ENCODE measurements at regions not wholly inside any gene's neighbourhood (a gene's known extent, or its start where the extent isn't known, plus 50 kb on each side); places are given as distances from the start of the nearest gene placed in this dataset.

DNA sequence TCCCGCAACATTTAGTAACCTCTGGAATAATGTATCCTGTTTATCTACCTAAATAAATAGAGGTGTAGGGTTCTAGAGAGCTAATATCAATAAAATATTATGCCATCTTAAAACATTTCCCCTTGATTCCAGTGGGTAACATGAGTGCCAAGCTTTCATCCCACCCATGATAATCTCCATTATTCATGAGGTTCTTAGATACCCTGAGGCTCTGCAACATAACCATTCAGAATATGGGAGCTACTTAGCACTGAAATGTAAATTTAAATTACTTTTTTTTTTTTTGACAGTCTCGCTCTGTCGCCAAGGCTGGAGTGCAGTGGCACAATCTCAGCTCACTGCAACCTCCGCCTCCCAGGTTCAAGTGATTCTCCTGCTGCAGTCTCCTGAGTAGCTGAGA, 832.7 kb downstream of the BRINP3 start:
- TF ChIP-seq, protein P1, sequence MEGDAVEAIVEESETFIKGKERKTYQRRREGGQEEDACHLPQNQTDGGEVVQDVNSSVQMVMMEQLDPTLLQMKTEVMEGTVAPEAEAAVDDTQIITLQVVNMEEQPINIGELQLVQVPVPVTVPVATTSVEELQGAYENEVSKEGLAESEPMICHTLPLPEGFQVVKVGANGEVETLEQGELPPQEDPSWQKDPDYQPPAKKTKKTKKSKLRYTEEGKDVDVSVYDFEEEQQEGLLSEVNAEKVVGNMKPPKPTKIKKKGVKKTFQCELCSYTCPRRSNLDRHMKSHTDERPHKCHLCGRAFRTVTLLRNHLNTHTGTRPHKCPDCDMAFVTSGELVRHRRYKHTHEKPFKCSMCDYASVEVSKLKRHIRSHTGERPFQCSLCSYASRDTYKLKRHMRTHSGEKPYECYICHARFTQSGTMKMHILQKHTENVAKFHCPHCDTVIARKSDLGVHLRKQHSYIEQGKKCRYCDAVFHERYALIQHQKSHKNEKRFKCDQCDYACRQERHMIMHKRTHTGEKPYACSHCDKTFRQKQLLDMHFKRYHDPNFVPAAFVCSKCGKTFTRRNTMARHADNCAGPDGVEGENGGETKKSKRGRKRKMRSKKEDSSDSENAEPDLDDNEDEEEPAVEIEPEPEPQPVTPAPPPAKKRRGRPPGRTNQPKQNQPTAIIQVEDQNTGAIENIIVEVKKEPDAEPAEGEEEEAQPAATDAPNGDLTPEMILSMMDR (IDR thresholded peaks at IDR 0.05; ENCODE audit: insufficient read depth, low read length, missing control alignments) = no peak
- DNase-seq (ENCODE audit: low read depth, low spot score) = no peak
- ChIA-PET POLR2A (no interaction called here), CTCF (no interaction called here)
- H3K4me3 ChIP-seq (ENCODE audit: low read depth, low read length) = no peak overlapping the region

DNA sequence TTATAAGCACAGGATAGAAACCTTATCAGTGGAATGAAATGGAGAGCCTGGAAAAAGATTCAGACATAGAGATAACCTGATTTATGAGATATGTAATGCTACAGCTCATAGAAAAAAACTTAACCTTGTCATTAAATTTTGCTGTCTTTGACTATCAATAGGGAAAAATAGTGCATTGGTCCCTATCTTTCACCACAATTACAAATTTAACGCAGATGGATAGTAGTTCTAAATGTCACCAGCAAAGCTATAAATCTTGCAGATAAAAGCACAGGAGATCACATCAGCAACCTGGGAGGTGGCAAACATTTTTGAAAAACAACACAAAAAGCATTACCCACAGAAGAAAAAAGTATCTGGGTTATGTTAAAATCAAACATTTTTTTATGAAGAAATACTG, 831.6 kb downstream of the BRINP3 start:
- no peak for DNase-seq (ENCODE audit: low read depth, low spot score)
- no peak overlapping the region for H3K4me3 ChIP-seq (ENCODE audit: low read depth, low read length)
- TF ChIP-seq, protein P1 (IDR thresholded peaks at IDR 0.05; ENCODE audit: insufficient read depth, low read length, missing control alignments) = no peak
- CTCF ChIA-PET = no interaction called here
- POLR2A ChIA-PET = no interaction called here

DNA sequence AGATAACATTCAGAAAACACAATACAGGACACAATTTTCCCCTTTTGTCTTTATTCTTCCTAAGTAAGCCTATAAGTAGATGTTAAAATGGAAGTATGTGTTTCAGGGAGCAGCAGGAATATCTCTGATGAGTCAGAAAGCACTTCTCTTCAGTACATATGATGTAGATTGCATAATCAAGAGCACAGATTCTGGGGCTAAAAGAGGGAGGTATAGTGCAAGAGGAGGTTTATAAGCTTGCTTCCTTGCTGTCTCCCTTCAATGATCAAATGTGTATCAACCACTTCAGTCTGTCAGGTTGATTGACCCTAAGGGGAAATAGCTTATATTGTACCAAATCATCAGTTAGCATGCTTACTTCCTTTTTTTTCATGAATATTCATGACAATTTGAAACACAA, 822.8 kb downstream of the BRINP3 start:
- ChIA-PET CTCF (no interaction called here), POLR2A (no interaction called here)
- TF ChIP-seq, protein P1 (IDR thresholded peaks at IDR 0.05; ENCODE audit: insufficient read depth, low read length, missing control alignments) = no peak
- no peak for DNase-seq (ENCODE audit: low read depth, low spot score)
- H3K4me3 ChIP-seq (ENCODE audit: low read depth, low read length) = no peak overlapping the region

DNA sequence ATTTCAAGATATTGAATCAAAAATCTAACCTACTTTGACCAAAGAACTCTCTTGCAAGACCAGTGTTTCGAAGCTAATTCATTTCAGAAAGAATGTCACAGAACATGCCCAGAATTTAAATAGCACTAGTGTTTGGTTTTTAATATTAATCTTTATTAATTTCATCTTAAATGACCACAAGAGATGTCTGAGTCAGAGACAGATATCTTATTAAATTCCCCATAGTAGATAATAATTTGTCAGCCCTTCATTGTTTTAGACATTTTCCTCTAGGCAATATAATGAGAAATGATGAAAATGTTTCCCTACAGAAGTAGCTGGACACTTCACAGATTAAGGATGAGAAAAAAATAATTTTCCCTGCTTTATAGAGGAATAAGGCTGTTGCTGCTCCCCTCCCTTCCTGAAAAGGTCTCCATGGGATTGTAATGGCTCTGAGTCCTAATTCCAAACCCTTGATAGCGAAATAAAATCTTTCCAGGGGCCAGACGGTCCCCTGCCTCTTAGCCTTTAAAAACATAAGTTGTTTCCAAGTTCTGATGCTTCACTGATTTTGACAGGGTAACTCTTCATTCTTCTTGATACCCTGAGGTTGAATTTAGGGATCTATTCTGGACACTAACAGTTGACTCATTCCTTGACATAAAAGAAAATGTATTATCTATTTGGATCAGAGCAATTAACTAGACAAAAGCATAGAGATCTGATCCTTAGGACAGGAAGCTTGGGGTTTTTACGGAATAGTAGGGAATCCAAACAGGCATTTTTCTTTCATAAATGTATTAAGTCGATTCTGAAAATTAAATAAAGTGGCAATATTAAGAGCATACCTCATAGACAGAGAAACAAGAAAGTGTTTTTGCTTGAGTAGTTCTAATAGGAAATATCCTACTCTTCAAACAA, 820.8 kb downstream of the BRINP3 start:
- TF ChIP-seq, protein P1 (IDR thresholded peaks at IDR 0.05; ENCODE audit: insufficient read depth, low read length, missing control alignments) = no peak
- DNase-seq (ENCODE audit: low read depth, low spot score) = no peak
- ChIA-PET POLR2A (no interaction called here), CTCF (no interaction called here)
- no peak overlapping the region for H3K4me3 ChIP-seq (ENCODE audit: low read depth, low read length)

DNA sequence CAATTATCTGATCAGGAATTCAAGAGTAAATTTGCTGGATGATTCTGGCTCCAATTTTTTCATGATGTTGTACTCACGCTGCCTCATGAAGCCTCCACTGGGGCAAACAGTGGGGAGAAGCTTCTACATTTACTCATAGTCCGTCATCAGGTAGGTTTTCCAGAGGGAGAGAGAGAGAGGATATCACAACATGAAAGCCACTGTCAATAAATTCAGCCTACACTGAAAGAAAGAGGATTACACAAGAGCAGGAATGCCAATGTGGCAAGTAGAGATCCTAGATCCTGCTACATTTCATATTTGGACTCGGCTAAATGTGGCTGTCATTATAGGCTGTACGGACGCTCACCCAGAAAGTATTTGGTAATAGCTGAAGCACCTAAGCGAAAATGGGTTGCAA, 819.9 kb downstream of the BRINP3 start:
- ChIA-PET CTCF (no interaction called here), POLR2A (no interaction called here)
- no peak for DNase-seq (ENCODE audit: low read depth, low spot score)
- TF ChIP-seq, protein P1 (IDR thresholded peaks at IDR 0.05; ENCODE audit: insufficient read depth, low read length, missing control alignments) = no peak
- no peak overlapping the region for H3K4me3 ChIP-seq (ENCODE audit: low read depth, low read length)

DNA sequence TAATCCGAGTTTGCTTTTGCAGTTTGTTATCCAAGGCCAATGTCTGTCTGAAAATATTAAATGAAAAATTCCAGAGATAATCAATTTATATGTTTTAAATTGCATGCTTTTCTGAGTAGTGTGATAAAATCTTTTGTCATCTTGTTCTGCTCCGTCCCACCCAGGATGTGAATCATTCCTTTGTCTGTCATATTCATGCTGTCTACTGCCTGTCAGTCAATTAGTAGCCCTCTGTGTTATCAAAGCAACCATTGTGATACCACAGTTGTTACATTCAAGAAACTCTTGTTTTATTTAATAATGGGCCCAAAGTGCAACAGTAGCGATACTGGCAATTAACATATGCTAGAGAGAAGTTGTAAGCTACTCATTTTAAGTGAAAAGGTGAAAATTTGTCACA, 819.3 kb downstream of the BRINP3 start:
- POLR2A ChIA-PET = no interaction called here
- H3K4me3 ChIP-seq (ENCODE audit: low read depth, low read length) = no peak overlapping the region
- TF ChIP-seq, protein P1 (IDR thresholded peaks at IDR 0.05; ENCODE audit: insufficient read depth, low read length, missing control alignments) = no peak
- CTCF ChIA-PET = no interaction called here
- DNase-seq (ENCODE audit: low read depth, low spot score) = no peak
